K562 (cell line): ENCODE measurements at regions not wholly inside any gene's neighbourhood (a gene's known extent, or its start where the extent isn't known, plus 50 kb on each side); places are given as distances from the start of the nearest gene placed in this dataset.
"Not testable (repeated sequence)": the region's sequence is repeated elsewhere in the genome, so short reads cannot be mapped to it uniquely, and the experiment has no call there.

Source experiments
- ATAC-seq: fragments of 200-7000 bp; cut with Tn5 transposase; 3 replicates; pipeline ENCODE4 v1.9.1; 2020; ENCODE audit warnings: moderate library complexity
- BruUV-seq: library from RNA; stranded (reverse); fragments of 400-500 nt; replicated peaks from 2 replicates; lab custom pipeline; 2021; lab: Mats Ljungman, UMichigan
- CTCF ChIA-PET: fragments of 300-600 bp; formaldehyde crosslinking; extraction: SDS; loops from one replicate; lab custom pipeline; 2021; ENCODE audit warnings: low intra/inter-chr PET ratio; lab: Yijun Ruan, JAX
- POLR2A ChIA-PET: fragments of 300-600, 350-650 bp; sonication (Branson Sonifier 250); formaldehyde crosslinking; extraction: SDS; loops from one replicate; lab custom pipeline; 2021; ENCODE audit warnings: antibody characterized with exemption, inconsistent platforms; lab: Yijun Ruan, JAX
- DNase-seq, 4 experiments: peaks; one replicate each; pipeline versions ENCODE4 v3.0.0 to v3.0.0-alpha.2; 2011 to 2018; ENCODE audit warnings: low spot score in 3 of 4, mixed read lengths in 3 of 4; ENCODE audit errors: extremely low read depth in 1 of 4
- FAIRE-seq: peaks from 2 replicates; lab custom pipeline; 2011; peaks lifted over from hg19 to GRCh38; lab: Jason Lieb, UNC
- H2AFZ ChIP-seq: 2 replicates; pipeline ENCODE4 v1.6.0; 2011; ENCODE audit warnings: low read depth, low read length, control low read depth, inconsistent platforms
- H3K27ac ChIP-seq: fragments of 200-600 bp; 3 replicates; pipeline ENCODE4 v1.8.0; 2011; ENCODE audit warnings: low read depth, mild to moderate bottlenecking, control low read depth, inconsistent platforms, low read length, moderate library complexity, mixed read lengths; ENCODE audit errors: extremely low read depth
- H3K27me3 ChIP-seq, 2 experiments: fragments of 300-600 bp in 1 of 2; 2 replicates in 1 of 2; 3 replicates in 1 of 2; pipeline versions ENCODE4 v1.6.0 to v1.8.0; 2011; ENCODE audit warnings: inconsistent platforms in 2 of 2, low read length in 2 of 2, mild to moderate bottlenecking in 1 of 2, mixed read lengths in 1 of 2, moderate library complexity in 1 of 2; ENCODE audit not compliant: control insufficient read depth in 2 of 2, insufficient read depth in 2 of 2
- H3K36me3 ChIP-seq: fragments of 300-600 bp; 3 replicates; pipeline ENCODE4 v1.8.0; 2011; ENCODE audit warnings: mild to moderate bottlenecking, low read length, inconsistent platforms; ENCODE audit not compliant: control insufficient read depth, insufficient read depth
- H3K4me1 ChIP-seq, 2 experiments: fragments of 200-600 bp in 1 of 2; replicated peaks in 1 of 2; 2 replicates in 1 of 2; 3 replicates in 1 of 2; pipeline versions ENCODE4 v1.5.1 to v1.8.0; 2011; ENCODE audit warnings: inconsistent platforms in 2 of 2, low read length in 2 of 2, mild to moderate bottlenecking in 1 of 2, mixed read lengths in 1 of 2, moderate library complexity in 1 of 2; ENCODE audit not compliant: control insufficient read depth in 2 of 2, insufficient read depth in 2 of 2
- H3K4me2 ChIP-seq: 2 replicates; pipeline ENCODE4 v1.6.1; 2011; ENCODE audit warnings: low read length, control low read depth, inconsistent platforms, mixed read lengths; ENCODE audit not compliant: insufficient read depth
- H3K4me3 ChIP-seq: fragments of 200-600 bp; sonication (generic), shearing (Covaris generic); 2 replicates; pipeline ENCODE4 v1.5.1; 2016; ENCODE audit warnings: control low read depth, inconsistent platforms
- H3K79me2 ChIP-seq: fragments of 200-600 bp; 3 replicates; pipeline ENCODE4 v1.8.0; 2011; ENCODE audit warnings: low read length, inconsistent platforms; ENCODE audit not compliant: control insufficient read depth, insufficient read depth
- H3K9ac ChIP-seq, 2 experiments: 2 replicates each; pipeline versions ENCODE4 v1.6.0 to v1.6.1; 2011; ENCODE audit warnings: low read depth in 2 of 2, low read length in 2 of 2, control low read depth in 1 of 2, inconsistent platforms in 1 of 2, mild to moderate bottlenecking in 1 of 2, mixed read lengths in 1 of 2; ENCODE audit not compliant: insufficient read depth in 1 of 2
- H3K9me1 ChIP-seq: one replicate; pipeline ENCODE4 v1.6.0; 2011; ENCODE audit warnings: inconsistent platforms, mild to moderate bottlenecking, low read length, moderate library complexity; ENCODE audit not compliant: control insufficient read depth, insufficient read depth
- H3K9me3 ChIP-seq: replicated peaks from 2 replicates; pipeline ENCODE4 v1.5.1; 2011; ENCODE audit warnings: low read depth, low read length, inconsistent platforms; ENCODE audit not compliant: control insufficient read depth, insufficient read depth
- H4K20me1 ChIP-seq: replicated peaks from 2 replicates; pipeline ENCODE4 v1.6.1; 2011; ENCODE audit warnings: low read length, inconsistent platforms, mixed read lengths; ENCODE audit not compliant: control insufficient read depth, insufficient read depth
- BRD9 ChIP-seq: fragments of 450-650 bp; IDR thresholded peaks from 2 replicates; pipeline ENCODE4 v1.6.1; 2018; ENCODE audit warnings: low read depth; ENCODE audit not compliant: partially characterized antibody
- DMBX1 ChIP-seq: fragments of 250-450 bp; sonication (Bioruptor Pico); IDR thresholded peaks from 2 replicates; pipeline ENCODE4 v1.8.0; 2022; ENCODE audit warnings: inconsistent platforms, mild to moderate bottlenecking, moderate library complexity, borderline replicate concordance
- FOXA1 ChIP-seq: fragments of 450-650 bp; IDR thresholded peaks from 2 replicates; pipeline ENCODE4 v1.6.1; 2016; ENCODE audit warnings: mild to moderate bottlenecking, borderline replicate concordance
- MAFK ChIP-seq: IDR thresholded peaks from 2 replicates; pipeline ENCODE4 v1.6.1; 2011; ENCODE audit warnings: low read length, improper control_type of control experiment
- MCM7 ChIP-seq, 2 experiments: fragments of 450-650 bp; IDR thresholded peaks; 2 replicates each; pipeline ENCODE4 v1.6.1; 2016 to 2018
- MECOM ChIP-seq: fragments of 250-450 bp; sonication (Bioruptor Pico); IDR thresholded peaks from 2 replicates; pipeline ENCODE4 v1.8.0; 2022; ENCODE audit warnings: inconsistent platforms
- PRMT5 ChIP-seq: sonication (generic); formaldehyde crosslinking; IDR thresholded peaks from 2 replicates; pipeline ENCODE4 v1.5.0; 2020; ENCODE audit warnings: missing genetic modification reagents
- RBM25 ChIP-seq: fragments of 200-400 bp; formaldehyde crosslinking; IDR thresholded peaks from 2 replicates; pipeline ENCODE4 v1.6.1; 2018; ENCODE audit warnings: low read length, low read depth, moderate library complexity; ENCODE audit not compliant: severe bottlenecking
- TAF9B ChIP-seq: fragments of 450-650 bp; IDR thresholded peaks from 2 replicates; pipeline ENCODE4 v1.6.1; 2018; ENCODE audit warnings: mild to moderate bottlenecking; ENCODE audit not compliant: partially characterized antibody
- USF2 ChIP-seq: sonication (generic); formaldehyde crosslinking; IDR thresholded peaks from 2 replicates; pipeline ENCODE4 v1.5.0; 2020; ENCODE audit warnings: missing genetic modification reagents
- XRCC3 ChIP-seq: fragments of 450-650 bp; IDR thresholded peaks from 2 replicates; pipeline ENCODE4 v1.6.1; 2017; ENCODE audit warnings: mild to moderate bottlenecking, moderate library complexity
- ZFX ChIP-seq: sonication (generic); formaldehyde crosslinking; IDR thresholded peaks from 2 replicates; pipeline ENCODE4 v1.8.0; 2022; ENCODE audit warnings: mild to moderate bottlenecking, missing genetic modification reagents, moderate library complexity
- ZNF347 ChIP-seq: fragments of 450-650 bp; formaldehyde crosslinking; IDR thresholded peaks from 2 replicates; pipeline ENCODE4 v1.4.0; 2020; ENCODE audit warnings: low read depth, mild to moderate bottlenecking, moderate library complexity
- ZNF699 ChIP-seq: fragments of 250-450 bp; sonication (Bioruptor Pico); IDR thresholded peaks from 2 replicates; pipeline ENCODE4 v1.8.0; 2021; ENCODE audit warnings: mild to moderate bottlenecking, moderate library complexity; ENCODE audit not compliant: insufficient replicate concordance
- WGBS: fragments of 100-300 bp; shearing (Covaris generic); methylation state at CpG from one replicate; pipeline ENCODE4 v1.1.6; 2016; ENCODE audit warnings: low coverage, mixed read lengths; ENCODE audit not compliant: insufficient coverage; ENCODE audit errors: missing lambda C conversion rate; 5-methylcytosine and 5-hydroxymethylcytosine counted together
- in situ Hi-C: fragments of 300-500 bp; cut with MboI; formaldehyde crosslinking; loops from 4 replicates; pipeline ENCODE4 v1.15.0; 2018; ENCODE audit warnings: inconsistent platforms, mixed read lengths
- intact Hi-C: fragments of 100-400 bp; cut with micrococcal nuclease; formaldehyde crosslinking; loops from 2 replicates; pipeline ENCODE4 v1.14.2; 2022

- ChIA-PET CTCF (no interaction called here), POLR2A (interaction anchor here (0.6 kb wide), 1 partner anchor 67 kb away, joined by 3 read pairs; no protein-coding TSS in a partner anchor)
- H3K9ac ChIP-seq: no peak overlapping the region
- TF ChIP-seq ZFX: no peak
- no peak for TF ChIP-seq FOXA1
- TF ChIP-seq MECOM: no peak
- no peak for TF ChIP-seq RBM25
- TF ChIP-seq PRMT5: no peak
- TF ChIP-seq MAFK: no peak
- TF ChIP-seq XRCC3: no peak
- no peak for TF ChIP-seq ZNF699 (CRISPR knock-in tag)
- TF ChIP-seq ZNF347: no peak
- no peak for TF ChIP-seq USF2
- no peak for TF ChIP-seq BRD9
- no peak for TF ChIP-seq TAF9B
- TF ChIP-seq DMBX1 (CRISPR knock-in tag): no peak
- TF ChIP-seq MCM7 (IDR thresholded peaks at IDR 0.05): no peak
- no peaks in the 10 kb centered on the region for H3K79me2 ChIP-seq
- BruUV-seq: no TSS peak
- no peak overlapping the region for H2AFZ ChIP-seq
- H3K4me2 ChIP-seq: no peak overlapping the region
- peaks cover 8% of the 10 kb centered on the region; the same call in 1 of the 3 replicates for H3K36me3 ChIP-seq
- no peak for ATAC-seq
- H3K27ac ChIP-seq: no peak overlapping the region
- WGBS: 50% methylated on average over 2 of the region's 7 CpGs
- in situ Hi-C loops (no loop called here), intact Hi-C loops (no loop called here)
- no peaks in the 10 kb centered on the region for H3K9me1 ChIP-seq
- no peaks in the 10 kb centered on the region for H4K20me1 ChIP-seq
- H3K27me3 ChIP-seq: no peaks in the 10 kb centered on the region
- no peak overlapping the region for H3K4me3 ChIP-seq
- H3K9me3 ChIP-seq: no peaks in the 10 kb centered on the region
- no peak for DNase-seq
- no peak for FAIRE-seq
- H3K4me1 ChIP-seq: no peaks in the 10 kb centered on the region
Measured at GRCh38 chr14:35180179-35180578, 57.8 kb downstream of the PRORP start.

- H3K4me1 ChIP-seq, intact Hi-C loops, FAIRE-seq, H3K27ac ChIP-seq, ATAC-seq, CTCF ChIA-PET, H3K27me3 ChIP-seq, H3K36me3 ChIP-seq, H3K9me1 ChIP-seq, H3K79me2 ChIP-seq, H3K9ac ChIP-seq, in situ Hi-C loops, DNase-seq, H3K4me2 ChIP-seq, H3K9me3 ChIP-seq, H4K20me1 ChIP-seq, H3K4me3 ChIP-seq, BruUV-seq, H2AFZ ChIP-seq: not testable (repeated sequence)
- POLR2A ChIA-PET: interaction anchor here (1.2 kb wide), 1 partner anchor 256 kb away, joined by 3 read pairs; no protein-coding TSS in a partner anchor
Measured at GRCh38 chr14:35184891-35185290, 62.5 kb downstream of the PRORP start.
